Spleen (tissue), 7 donors: ENCODE measurements at regions not wholly inside any gene's neighbourhood (a gene's known extent, or its start where the extent isn't known, plus 50 kb on each side); places are given as distances from the start of the nearest gene placed in this dataset.

Source experiments
- POLR2A ChIP-seq, 3 donors: fragments of 450-650 bp; IDR thresholded peaks; one replicate each; pipeline ENCODE4 v1.5.1; 2017; ENCODE audit warnings: antibody characterized with exemption in 3 of 3, mild to moderate bottlenecking in 1 of 3
- POLR2AphosphoS5 ChIP-seq, 3 donors: sonication (generic); formaldehyde crosslinking; IDR thresholded peaks; one replicate each; pipeline ENCODE4 v1.5.1; 2017; ENCODE audit warnings: antibody characterized with exemption in 3 of 3
- TF ChIP-seq, protein P1 (sequence below), 11 experiments: fragments of 200-600 bp in 7 of 11; fragments of 450-650 bp in 4 of 11; sonication (generic) in 4 of 11; IDR thresholded peaks in 8 of 11; conservative IDR thresholded peaks in 3 of 11; 1 replicate in 7 of 11; 2 replicates in 4 of 11; pipeline versions ENCODE4 v1.4.0 to v1.8.0; 2016 to 2021; ENCODE audit warnings: antibody characterized with exemption in 11 of 11, inconsistent platforms in 4 of 11, mild to moderate bottlenecking in 1 of 11
- donor health status: DM: no; HTN: no; CAD: no; lungs with moderate emphysema.
- donor health status: DM: no; HTN: no; CAD: no.
- donor health status: DM: no; HTN: no; CAD: no.

DNA sequence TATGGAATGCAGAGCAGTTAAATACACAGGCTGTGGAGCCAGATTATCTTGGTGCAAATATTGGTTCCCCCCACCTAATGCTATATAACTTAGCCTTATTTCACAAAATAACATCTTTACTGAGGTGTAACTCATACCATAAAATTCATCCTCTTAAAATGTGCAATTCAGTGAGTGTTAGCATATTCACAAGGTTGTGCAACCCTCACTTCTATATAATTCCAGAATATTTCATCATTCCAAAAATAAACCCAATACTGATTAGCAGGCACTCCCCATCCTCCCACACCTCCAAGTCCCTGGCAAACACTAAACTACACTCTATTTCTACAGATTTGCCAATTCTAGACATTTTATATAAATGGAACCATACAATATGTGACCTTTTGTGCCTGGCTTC, 116.3 kb upstream of the CNTN1 start:
- TF ChIP-seq, protein P1, sequence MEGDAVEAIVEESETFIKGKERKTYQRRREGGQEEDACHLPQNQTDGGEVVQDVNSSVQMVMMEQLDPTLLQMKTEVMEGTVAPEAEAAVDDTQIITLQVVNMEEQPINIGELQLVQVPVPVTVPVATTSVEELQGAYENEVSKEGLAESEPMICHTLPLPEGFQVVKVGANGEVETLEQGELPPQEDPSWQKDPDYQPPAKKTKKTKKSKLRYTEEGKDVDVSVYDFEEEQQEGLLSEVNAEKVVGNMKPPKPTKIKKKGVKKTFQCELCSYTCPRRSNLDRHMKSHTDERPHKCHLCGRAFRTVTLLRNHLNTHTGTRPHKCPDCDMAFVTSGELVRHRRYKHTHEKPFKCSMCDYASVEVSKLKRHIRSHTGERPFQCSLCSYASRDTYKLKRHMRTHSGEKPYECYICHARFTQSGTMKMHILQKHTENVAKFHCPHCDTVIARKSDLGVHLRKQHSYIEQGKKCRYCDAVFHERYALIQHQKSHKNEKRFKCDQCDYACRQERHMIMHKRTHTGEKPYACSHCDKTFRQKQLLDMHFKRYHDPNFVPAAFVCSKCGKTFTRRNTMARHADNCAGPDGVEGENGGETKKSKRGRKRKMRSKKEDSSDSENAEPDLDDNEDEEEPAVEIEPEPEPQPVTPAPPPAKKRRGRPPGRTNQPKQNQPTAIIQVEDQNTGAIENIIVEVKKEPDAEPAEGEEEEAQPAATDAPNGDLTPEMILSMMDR (IDR thresholded peaks at IDR 0.05 in 8 of 11, conservative IDR thresholded peaks at IDR 0.05 in 3 of 11): no peak
- TF ChIP-seq POLR2A (IDR thresholded peaks at IDR 0.05) (no peak), POLR2AphosphoS5 (IDR thresholded peaks at IDR 0.05) (no peak)
